Neural cell (in vitro differentiated cells): ENCODE measurements at regions not wholly inside any gene's neighbourhood (a gene's known extent, or its start where the extent isn't known, plus 50 kb on each side); places are given as distances from the start of the nearest gene placed in this dataset.

Experiments used
- EP300 ChIP-seq: fragments of 450-650 bp; conservative IDR thresholded peaks from 2 replicates; pipeline ENCODE4 v1.6.1; 2014; ENCODE audit warnings: antibody characterized with exemption, mild to moderate bottlenecking, moderate library complexity; ENCODE audit not compliant: poor library complexity, severe bottlenecking
- POLR2AphosphoS5 ChIP-seq: IDR thresholded peaks from 2 replicates; pipeline ENCODE4 v1.6.1; 2012
- TAF1 ChIP-seq: IDR thresholded peaks from 2 replicates; pipeline ENCODE4 v1.6.1; 2012; ENCODE audit warnings: low read depth
- TF ChIP-seq, protein P1 (sequence below): fragments of 450-650 bp; IDR thresholded peaks from 2 replicates; pipeline ENCODE4 v1.5.1; 2014; ENCODE audit warnings: antibody characterized with exemption, mild to moderate bottlenecking, moderate library complexity; ENCODE audit not compliant: poor library complexity, severe bottlenecking

- TF ChIP-seq, protein P1, sequence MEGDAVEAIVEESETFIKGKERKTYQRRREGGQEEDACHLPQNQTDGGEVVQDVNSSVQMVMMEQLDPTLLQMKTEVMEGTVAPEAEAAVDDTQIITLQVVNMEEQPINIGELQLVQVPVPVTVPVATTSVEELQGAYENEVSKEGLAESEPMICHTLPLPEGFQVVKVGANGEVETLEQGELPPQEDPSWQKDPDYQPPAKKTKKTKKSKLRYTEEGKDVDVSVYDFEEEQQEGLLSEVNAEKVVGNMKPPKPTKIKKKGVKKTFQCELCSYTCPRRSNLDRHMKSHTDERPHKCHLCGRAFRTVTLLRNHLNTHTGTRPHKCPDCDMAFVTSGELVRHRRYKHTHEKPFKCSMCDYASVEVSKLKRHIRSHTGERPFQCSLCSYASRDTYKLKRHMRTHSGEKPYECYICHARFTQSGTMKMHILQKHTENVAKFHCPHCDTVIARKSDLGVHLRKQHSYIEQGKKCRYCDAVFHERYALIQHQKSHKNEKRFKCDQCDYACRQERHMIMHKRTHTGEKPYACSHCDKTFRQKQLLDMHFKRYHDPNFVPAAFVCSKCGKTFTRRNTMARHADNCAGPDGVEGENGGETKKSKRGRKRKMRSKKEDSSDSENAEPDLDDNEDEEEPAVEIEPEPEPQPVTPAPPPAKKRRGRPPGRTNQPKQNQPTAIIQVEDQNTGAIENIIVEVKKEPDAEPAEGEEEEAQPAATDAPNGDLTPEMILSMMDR: no peak
- no peak for TF ChIP-seq EP300
- no peak for TF ChIP-seq POLR2AphosphoS5
- TF ChIP-seq TAF1: no peak
Measured at GRCh38 chr14:35934499-35934898, 108.4 kb downstream of the BRMS1L start.
